Skeletal muscle tissue (tissue), 3 donors: ENCODE measurements at regions not wholly inside any gene's neighbourhood (a gene's known extent, or its start where the extent isn't known, plus 50 kb on each side); places are given as distances from the start of the nearest gene placed in this dataset.

Source experiments
- H3K27ac ChIP-seq: one replicate; pipeline ENCODE4 v1.7.0; 2013; ENCODE audit warnings: mild to moderate bottlenecking, low read depth, low read length, inconsistent platforms
- H3K27me3 ChIP-seq, 3 donors: one replicate each; pipeline ENCODE4 v1.7.0; 2013; ENCODE audit warnings: low read length in 3 of 3; ENCODE audit not compliant: control insufficient read depth in 3 of 3, insufficient read depth in 3 of 3
- H3K36me3 ChIP-seq, 3 donors: one replicate each; pipeline ENCODE4 v1.7.0; 2013; ENCODE audit warnings: low read length in 3 of 3; ENCODE audit not compliant: control insufficient read depth in 3 of 3, insufficient read depth in 3 of 3
- H3K4me1 ChIP-seq, 3 donors: one replicate each; pipeline ENCODE4 v1.7.0; 2013; ENCODE audit warnings: low read length in 3 of 3, mild to moderate bottlenecking in 3 of 3; ENCODE audit not compliant: control insufficient read depth in 3 of 3, insufficient read depth in 3 of 3
- H3K4me3 ChIP-seq, 3 donors: one replicate each; pipeline ENCODE4 v1.7.0; 2013; ENCODE audit warnings: low read length in 3 of 3
- H3K9ac ChIP-seq, 3 donors: one replicate each; pipeline ENCODE4 v1.7.0; 2013; ENCODE audit warnings: low read length in 3 of 3, mild to moderate bottlenecking in 3 of 3, moderate library complexity in 2 of 3, low read depth in 1 of 3
- H3K9me3 ChIP-seq, 3 donors: one replicate each; pipeline ENCODE4 v1.7.0; 2013; ENCODE audit warnings: low read length in 3 of 3; ENCODE audit not compliant: control insufficient read depth in 3 of 3
- donor health status: Osteomylitis.

DNA sequence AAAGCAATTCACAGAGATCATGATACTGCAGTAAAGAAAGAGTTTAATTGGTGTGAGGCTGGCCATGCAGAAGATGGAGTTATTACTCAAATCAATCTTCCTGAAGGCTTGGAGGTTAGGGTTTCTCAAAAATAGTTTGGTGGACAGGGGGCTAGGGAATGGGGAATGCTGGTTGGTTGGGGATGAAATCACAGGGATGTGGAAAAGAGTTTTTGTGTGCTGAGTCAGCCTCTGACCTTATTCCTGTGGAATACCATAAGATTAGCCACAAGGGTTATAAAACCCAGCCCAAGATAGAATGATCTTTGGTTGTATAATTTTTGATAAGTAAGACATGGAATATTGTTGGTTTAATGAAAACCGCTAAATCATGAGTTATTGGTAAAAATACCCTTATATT is 764.3 kb downstream of the TYW1 start:
- H3K27ac ChIP-seq: no peak overlapping the region
- no peaks in the 10 kb centered on the region for H3K27me3 ChIP-seq
- H3K36me3 ChIP-seq: no peaks in the 10 kb centered on the region
- H3K4me3 ChIP-seq: no peak overlapping the region
- no peaks in the 10 kb centered on the region for H3K9me3 ChIP-seq
- H3K9ac ChIP-seq: no peak overlapping the region
- H3K4me1 ChIP-seq: no peaks in the 10 kb centered on the region

DNA sequence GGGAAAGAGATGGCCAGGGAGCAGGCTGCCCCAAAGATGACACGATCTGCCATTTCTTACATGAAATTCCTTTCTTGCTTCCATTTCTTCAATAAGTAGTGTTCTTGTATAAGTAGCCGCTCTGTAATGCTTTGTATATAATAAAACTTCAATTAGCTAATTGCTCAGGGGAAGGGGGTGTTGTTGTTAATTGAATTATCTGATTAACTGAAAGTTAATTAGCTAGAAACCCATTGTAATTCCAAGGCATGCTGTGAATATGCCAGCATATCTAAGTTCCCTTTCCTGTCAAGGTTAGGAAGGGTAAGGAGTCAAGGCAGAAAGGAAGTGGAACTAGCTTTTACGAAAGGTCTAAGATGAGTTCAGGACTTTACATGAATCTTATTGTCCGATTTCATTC is 765.9 kb downstream of the TYW1 start:
- H3K27me3 ChIP-seq: peaks cover 0 to 3% (median 0%) of the 10 kb centered on the region in 3 donors
- H3K4me1 ChIP-seq: no peaks in the 10 kb centered on the region
- H3K9ac ChIP-seq: no peak overlapping the region
- H3K4me3 ChIP-seq: no peak overlapping the region
- H3K36me3 ChIP-seq: no peaks in the 10 kb centered on the region
- H3K9me3 ChIP-seq: peaks cover 0 to 5% (median 2%) of the 10 kb centered on the region in 3 donors
- no peak overlapping the region for H3K27ac ChIP-seq

GRCh38 chr7:67764289-67764688 is 767.7 kb downstream of the TYW1 start:
- no peak overlapping the region for H3K4me3 ChIP-seq

DNA sequence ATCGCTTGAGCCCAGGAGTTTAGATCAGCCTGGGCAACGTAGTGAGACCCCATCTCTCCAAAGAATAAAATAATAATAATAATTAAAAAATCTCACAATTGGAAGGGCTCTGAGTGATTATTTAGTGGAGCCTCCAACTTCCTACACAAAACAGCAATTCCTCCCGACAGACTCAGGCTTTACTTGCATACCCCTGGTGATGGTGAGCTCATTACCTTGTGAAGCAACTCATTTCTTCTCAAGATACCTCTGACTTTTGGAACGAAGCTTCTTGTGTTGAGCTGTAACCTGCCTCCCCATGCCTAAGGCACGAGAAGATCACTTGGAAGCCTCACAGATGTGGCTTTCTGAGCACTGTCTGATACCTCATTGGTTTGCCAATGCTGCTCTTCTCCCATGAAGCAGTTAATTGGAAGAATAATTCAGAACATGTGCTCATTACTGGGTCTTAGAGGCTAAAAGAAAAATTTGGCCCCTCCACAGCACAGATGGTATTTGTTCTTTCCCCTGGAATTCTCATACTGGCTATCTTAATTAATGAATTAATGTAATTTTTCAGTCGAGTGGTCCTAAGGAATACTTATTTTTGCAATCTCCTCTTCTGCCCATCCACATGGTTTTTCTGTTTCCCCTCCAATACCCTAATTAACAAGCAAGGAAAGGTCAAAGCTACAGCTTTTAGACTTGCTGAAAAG is 769.0 kb downstream of the TYW1 start:
- Histone ChIP-seq H3K9me3 (peaks cover 0 to 5% (median 2%) of the 10 kb centered on the region in 3 donors), H3K9ac (no peak overlapping the region), H3K4me1 (no peaks in the 10 kb centered on the region), H3K4me3 (no peak overlapping the region), H3K36me3 (no peaks in the 10 kb centered on the region), H3K27me3 (peaks cover 0 to 7% (median 0%) of the 10 kb centered on the region in 3 donors), H3K27ac (no peak overlapping the region)

More at GRCh38 chr7:67764289-67764688, 767.7 kb downstream of the TYW1 start:
- H3K9ac ChIP-seq: no peak overlapping the region
- no peaks in the 10 kb centered on the region for H3K36me3 ChIP-seq
- peaks cover 0 to 5% (median 2%) of the 10 kb centered on the region in 3 donors for H3K9me3 ChIP-seq
- H3K27ac ChIP-seq: no peak overlapping the region
- H3K4me1 ChIP-seq: no peaks in the 10 kb centered on the region
- H3K27me3 ChIP-seq: peaks cover 0 to 3% (median 0%) of the 10 kb centered on the region in 3 donors

GRCh38 chr7:67766906-67767410 is 770.3 kb downstream of the TYW1 start:
- Histone ChIP-seq H3K4me1 (no peaks in the 10 kb centered on the region), H3K27ac (no peak overlapping the region), H3K27me3 (peaks cover 0 to 9% (median 0%) of the 10 kb centered on the region in 3 donors), H3K9me3 (peaks cover 0 to 5% (median 2%) of the 10 kb centered on the region in 3 donors), H3K4me3 (no peak overlapping the region), H3K36me3 (no peaks in the 10 kb centered on the region), H3K9ac (no peak overlapping the region)

GRCh38 chr7:67771846-67772605 is 775.4 kb downstream of the TYW1 start:
- Histone ChIP-seq H3K4me1 (no peaks in the 10 kb centered on the region), H3K4me3 (no peak overlapping the region), H3K36me3 (no peaks in the 10 kb centered on the region), H3K27me3 (peaks cover 0 to 20% (median 7%) of the 10 kb centered on the region in 3 donors), H3K9ac (no peak overlapping the region), H3K9me3 (peaks cover 0 to 2% (median 0%) of the 10 kb centered on the region in 3 donors), H3K27ac (no peak overlapping the region)

DNA sequence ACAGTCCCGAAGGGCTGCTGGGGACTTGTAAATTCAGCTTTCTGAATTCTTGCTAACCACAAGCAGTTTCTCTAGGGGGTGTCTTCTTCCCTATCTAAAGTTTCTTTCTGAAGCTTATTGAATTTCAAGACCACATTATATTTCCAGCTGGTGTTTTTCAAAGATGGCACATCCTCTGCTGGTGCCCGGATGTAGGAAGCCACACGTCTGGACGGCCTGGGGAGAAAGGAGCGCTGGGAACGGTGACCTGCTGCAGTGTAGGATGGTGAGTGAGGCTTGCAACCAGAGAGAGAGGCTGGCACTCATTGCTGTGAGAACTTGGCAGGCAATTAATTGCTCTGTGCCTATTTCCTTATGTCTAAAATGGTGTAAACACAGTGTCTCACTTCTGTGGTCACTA is 776.4 kb downstream of the TYW1 start:
- Histone ChIP-seq H3K4me1 (no peaks in the 10 kb centered on the region), H3K27ac (no peak overlapping the region), H3K36me3 (no peaks in the 10 kb centered on the region), H3K27me3 (peaks cover 0 to 20% (median 7%) of the 10 kb centered on the region in 3 donors), H3K9me3 (no peaks in the 10 kb centered on the region), H3K4me3 (no peak overlapping the region), H3K9ac (no peak overlapping the region)

DNA sequence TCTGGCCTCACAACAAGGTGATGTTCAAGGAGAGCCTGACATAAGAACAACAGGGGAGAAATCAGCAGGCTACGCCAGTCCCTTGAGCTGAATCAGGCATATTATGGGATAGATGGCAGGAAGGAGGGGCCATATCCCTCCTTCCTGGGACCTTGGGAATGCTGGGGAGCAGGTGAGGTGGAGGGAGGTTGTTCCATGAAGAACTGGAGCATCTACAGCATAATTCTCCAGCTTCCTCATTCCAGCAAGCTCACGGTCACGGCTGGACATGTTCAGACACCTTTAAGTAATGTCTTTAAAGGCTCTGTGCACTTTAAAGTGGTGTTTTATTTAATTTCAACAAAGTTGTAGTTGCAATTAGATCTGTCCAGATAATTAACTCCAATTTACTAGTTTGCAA is 780.5 kb downstream of the TYW1 start:
- H3K4me3 ChIP-seq: no peak overlapping the region
- H3K27me3 ChIP-seq: peaks cover 0 to 15% (median 7%) of the 10 kb centered on the region in 3 donors
- H3K36me3 ChIP-seq: no peaks in the 10 kb centered on the region
- H3K27ac ChIP-seq: no peak overlapping the region
- no peaks in the 10 kb centered on the region for H3K4me1 ChIP-seq
- no peak overlapping the region for H3K9ac ChIP-seq
- peaks cover 0 to 2% (median 0%) of the 10 kb centered on the region in 3 donors for H3K9me3 ChIP-seq

- H3K36me3 ChIP-seq: no peaks in the 10 kb centered on the region
- peaks cover 0 to 2% (median 2%) of the 10 kb centered on the region in 3 donors for H3K9me3 ChIP-seq
- H3K27me3 ChIP-seq: peaks cover 0 to 3% (median 0%) of the 10 kb centered on the region in 3 donors
- no peaks in the 10 kb centered on the region for H3K4me1 ChIP-seq
- H3K4me3 ChIP-seq: no peak overlapping the region
- no peak overlapping the region for H3K9ac ChIP-seq
- H3K27ac ChIP-seq: no peak overlapping the region
These were observed 785.2 kb downstream of the TYW1 start for GRCh38 chr7:67781841-67782240.

DNA sequence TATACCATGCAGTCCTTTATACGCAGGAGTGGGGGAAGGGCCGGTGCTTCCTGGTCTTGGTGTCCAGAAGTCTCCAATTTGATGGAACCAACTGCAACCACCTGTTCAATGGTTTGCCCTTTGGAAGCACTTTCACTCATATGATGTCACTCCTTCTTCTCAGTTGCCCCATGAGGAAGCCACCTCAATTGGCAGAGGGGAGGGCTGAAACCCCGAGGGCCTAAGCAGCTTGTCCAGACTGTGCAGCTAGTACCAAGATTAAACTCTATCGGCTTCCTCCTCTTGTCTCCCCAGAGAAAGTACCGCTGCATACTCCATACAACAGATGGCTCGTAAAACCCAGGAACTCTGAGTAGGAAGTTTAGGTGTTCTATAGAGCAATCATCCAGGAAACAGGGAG is 789.4 kb downstream of the TYW1 start:
- no peak overlapping the region for H3K4me3 ChIP-seq
- peaks cover 0 to 2% (median 2%) of the 10 kb centered on the region in 3 donors for H3K9me3 ChIP-seq
- no peaks in the 10 kb centered on the region for H3K36me3 ChIP-seq
- no peak overlapping the region for H3K9ac ChIP-seq
- H3K27ac ChIP-seq: no peak overlapping the region
- peaks cover 6 to 18% (median 13%) of the 10 kb centered on the region in 3 donors for H3K27me3 ChIP-seq
- no peaks in the 10 kb centered on the region for H3K4me1 ChIP-seq
